GM12892 (cell line): ENCODE measurements at regions not wholly inside any gene's neighbourhood (a gene's known extent, or its start where the extent isn't known, plus 50 kb on each side); places are given as distances from the start of the nearest gene placed in this dataset.
"Not testable (repeated sequence)": the region's sequence is repeated elsewhere in the genome, so short reads cannot be mapped to it uniquely, and the experiment has no call there.

ENCODE experiments used
- POLR2A ChIP-seq: IDR thresholded peaks from 2 replicates; pipeline ENCODE4 v1.6.1; 2011; ENCODE audit warnings: low read depth, low read length, control low read depth
- TAF1 ChIP-seq: IDR thresholded peaks from 2 replicates; pipeline ENCODE4 v1.6.1; 2011; ENCODE audit warnings: low read depth, mild to moderate bottlenecking, control low read depth, low read length, borderline replicate concordance

- not testable (repeated sequence) for TF ChIP-seq TAF1, POLR2A
Measured at GRCh38 chr7:104276730-104277129, 51.7 kb upstream of the LHFPL3 start.
